HG03159 (cell line): ENCODE measurements at regions not wholly inside any gene's neighbourhood (a gene's known extent, or its start where the extent isn't known, plus 50 kb on each side); places are given as distances from the start of the nearest gene placed in this dataset.

Source experiments
- ATAC-seq: cut with Tn5 transposase; IDR thresholded peaks from one replicate; pipeline ENCODE4 v1.9.1; 2021; ENCODE audit warnings: mild to moderate bottlenecking, moderate library complexity; ENCODE audit not compliant: unreplicated experiment

- no peak for ATAC-seq
Measured at GRCh38 chr10:78817361-78817760, 251.4 kb upstream of the ZMIZ1 start.

- no peak for ATAC-seq
Measured at GRCh38 chr10:78817804-78818203, 251.0 kb upstream of the ZMIZ1 start.

GRCh38 chr10:78819361-78820006 lies 249.3 kb upstream of the ZMIZ1 start:
- no peak for ATAC-seq

DNA sequence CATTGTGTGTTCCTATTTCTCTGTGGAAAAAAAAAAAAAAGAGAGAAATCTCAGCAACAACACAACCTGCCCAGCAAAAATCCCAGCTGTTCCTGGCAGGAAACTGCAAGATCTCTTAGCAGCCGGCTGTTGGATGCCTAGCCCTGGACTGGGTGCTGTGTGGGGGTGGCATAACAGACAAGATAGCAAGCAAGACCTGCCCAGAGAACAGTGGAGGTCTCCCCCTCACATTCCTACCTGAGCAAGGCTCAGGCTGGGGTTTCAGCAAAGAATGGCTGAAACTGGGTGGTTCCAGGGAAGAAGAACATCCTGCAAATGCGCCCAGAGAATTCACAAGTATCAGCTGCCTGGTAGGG lies 248.8 kb upstream of the ZMIZ1 start:
- no peak for ATAC-seq

DNA sequence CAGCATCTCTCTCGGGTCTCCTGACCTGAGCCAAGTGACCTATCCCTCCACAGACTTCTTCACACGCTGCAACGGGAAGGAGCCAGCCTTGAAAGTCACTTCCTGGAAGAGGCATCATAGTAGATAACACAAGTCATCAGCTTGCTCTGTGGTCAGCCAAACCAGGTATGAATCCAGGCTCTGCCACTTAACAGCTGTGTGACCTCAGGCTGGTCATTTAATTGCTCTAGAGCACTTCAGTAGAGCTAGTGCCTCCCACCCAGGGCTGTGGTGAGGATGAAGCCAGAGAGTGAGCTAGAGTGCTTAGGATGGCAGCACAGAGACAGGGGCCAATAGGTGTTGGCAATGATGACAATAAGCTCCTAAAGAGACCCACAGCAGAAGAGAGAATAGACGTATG lies 247.7 kb upstream of the ZMIZ1 start:
- ATAC-seq = no peak

GRCh38 chr10:78828647-78829539 lies 239.9 kb upstream of the ZMIZ1 start:
- ATAC-seq = no peak

DNA sequence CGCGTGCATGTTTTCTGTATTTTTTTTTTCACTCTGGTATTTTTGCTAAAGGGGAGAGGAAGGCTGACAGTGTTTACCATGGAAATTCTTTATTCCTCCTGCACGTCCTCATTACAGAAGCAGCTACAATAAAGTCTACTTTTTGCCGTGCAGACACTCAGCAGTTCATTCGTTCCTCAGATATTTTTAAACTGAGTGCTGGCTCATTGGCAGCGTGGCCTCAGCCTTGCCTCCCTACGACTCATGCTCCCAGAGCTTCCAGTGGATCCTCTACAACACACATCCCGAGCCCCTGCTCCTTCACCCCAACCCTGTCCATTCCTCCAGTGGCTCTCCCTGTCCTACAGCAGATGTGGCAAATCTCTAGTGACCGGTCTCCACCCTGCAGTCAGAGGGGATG lies 239.2 kb upstream of the ZMIZ1 start:
- no peak for ATAC-seq

- no peak for ATAC-seq
Measured at GRCh38 chr10:78830062-78830975, 238.4 kb upstream of the ZMIZ1 start.

GRCh38 chr10:78830976-78831375 lies 237.8 kb upstream of the ZMIZ1 start:
- ATAC-seq = no peak

DNA sequence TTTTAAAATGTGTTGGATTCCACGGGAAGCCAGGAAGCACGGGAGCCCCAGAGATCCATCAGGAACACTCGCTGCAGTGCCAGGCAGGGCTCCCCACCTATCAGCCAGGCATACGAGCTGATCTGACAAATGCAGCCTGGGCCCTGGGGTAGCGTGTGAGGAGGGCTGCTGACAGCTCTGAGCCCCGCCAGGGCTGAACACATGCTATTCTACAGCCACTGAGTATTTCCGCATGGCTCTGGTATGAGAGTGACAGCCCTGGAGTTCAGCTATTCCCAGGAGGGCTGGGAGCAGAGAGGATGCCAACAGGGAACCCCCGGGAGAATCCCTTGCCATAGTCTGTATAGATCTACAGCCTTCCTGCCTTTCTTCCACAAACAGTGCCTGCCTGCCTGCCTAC lies 237.3 kb upstream of the ZMIZ1 start:
- ATAC-seq = no peak

DNA sequence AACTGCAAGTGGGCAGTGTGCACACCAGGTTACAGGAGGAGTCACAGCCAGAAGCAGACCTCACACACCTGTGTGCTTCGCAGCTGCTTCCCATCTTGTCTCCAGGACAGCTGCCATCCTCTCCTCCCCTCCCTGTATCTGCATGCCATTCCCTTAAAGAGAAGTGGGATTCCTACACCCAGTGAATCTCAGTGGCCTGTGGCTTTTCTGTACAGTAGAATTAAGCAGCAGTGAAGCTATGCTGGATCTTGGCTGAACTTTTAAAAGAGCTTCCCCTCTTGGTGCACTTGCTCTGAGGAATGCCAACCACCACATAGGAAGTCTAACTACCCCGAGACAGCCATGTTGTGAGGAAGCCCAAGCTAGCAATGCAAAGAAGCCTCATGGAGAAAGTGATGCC lies 236.5 kb upstream of the ZMIZ1 start:
- no peak for ATAC-seq

DNA sequence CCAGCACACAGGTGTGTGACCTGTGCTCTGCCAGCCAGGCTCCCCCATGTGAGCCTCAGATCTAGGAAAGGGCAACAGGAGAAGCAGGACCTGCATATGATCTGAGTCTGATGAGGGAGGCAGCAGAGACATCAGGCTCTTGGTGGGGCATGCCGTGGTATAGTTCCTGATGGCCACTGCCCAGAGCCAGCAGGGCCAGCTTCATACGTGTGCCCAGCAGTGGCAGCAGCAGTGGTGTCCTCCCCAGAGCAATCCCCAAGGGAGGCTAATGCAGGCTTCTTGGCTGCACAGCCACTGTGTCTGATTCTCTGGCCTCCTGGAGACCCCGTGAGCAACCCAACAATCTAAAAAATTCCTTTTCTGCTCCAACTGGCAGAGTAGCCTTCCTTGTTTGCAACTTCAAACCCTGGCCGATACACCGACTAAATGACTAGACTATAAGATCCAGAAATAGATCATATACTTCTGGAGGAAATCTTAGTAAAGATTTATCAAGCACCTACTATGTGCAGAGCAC lies 230.6 kb upstream of the ZMIZ1 start:
- no peak for ATAC-seq

GRCh38 chr10:78843495-78843894 lies 225.3 kb upstream of the ZMIZ1 start:
- ATAC-seq = no peak

GRCh38 chr10:78844960-78845607 lies 223.7 kb upstream of the ZMIZ1 start:
- no peak for ATAC-seq

- no peak for ATAC-seq
Measured at GRCh38 chr10:78846071-78846470, 222.7 kb upstream of the ZMIZ1 start.

GRCh38 chr10:78846760-78847159 lies 222.0 kb upstream of the ZMIZ1 start:
- no peak for ATAC-seq

DNA sequence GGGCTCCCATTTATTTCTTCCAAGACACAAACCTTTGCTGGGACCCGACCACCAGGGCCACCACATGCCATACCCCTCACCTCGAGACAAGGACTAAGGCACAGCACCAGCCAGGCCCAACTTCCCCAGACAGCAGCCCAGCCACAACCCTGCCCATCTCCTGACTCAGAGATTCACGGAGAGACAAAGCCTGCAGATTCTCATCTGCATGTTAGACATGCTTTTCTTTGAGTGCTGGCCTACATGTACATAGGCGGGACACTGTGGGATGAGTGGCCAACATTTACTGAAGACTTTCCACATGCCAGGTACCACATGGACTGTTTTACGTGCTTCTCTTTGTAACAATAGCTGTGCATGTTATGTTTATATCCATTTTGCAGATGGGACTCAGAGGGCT lies 221.3 kb upstream of the ZMIZ1 start:
- ATAC-seq = no peak

GRCh38 chr10:78849115-78849514 lies 219.7 kb upstream of the ZMIZ1 start:
- ATAC-seq = no peak

- ATAC-seq = no peak
Measured at GRCh38 chr10:78849731-78850130, 219.0 kb upstream of the ZMIZ1 start.

- ATAC-seq = no peak
Measured at GRCh38 chr10:78850644-78851435, 217.9 kb upstream of the ZMIZ1 start.
